Neural progenitor cell (in vitro differentiated cells): ENCODE measurements at regions not wholly inside any gene's neighbourhood (a gene's known extent, or its start where the extent isn't known, plus 50 kb on each side); places are given as distances from the start of the nearest gene placed in this dataset.
"Not testable (repeated sequence)": the region's sequence is repeated elsewhere in the genome, so short reads cannot be mapped to it uniquely, and the experiment has no call there.

Experiments
- DNase-seq: peaks from one replicate; pipeline ENCODE4 v3.0.0-alpha.2; 2016; ENCODE audit warnings: low spot score
- H2AFZ ChIP-seq: fragments of 200-600 bp; sonication (generic); replicated peaks from 2 replicates; pipeline ENCODE4 v1.6.1; 2016; ENCODE audit warnings: antibody characterized with exemption
- H3F3A ChIP-seq: fragments of 200-600 bp; sonication (generic); 2 replicates; pipeline ENCODE4 v1.6.1; 2016; ENCODE audit warnings: antibody characterized with exemption, low read depth
- H3K27ac ChIP-seq: fragments of 200-600 bp; sonication (generic); 2 replicates; pipeline ENCODE4 v1.5.1; 2016; ENCODE audit warnings: mild to moderate bottlenecking
- H3K27me3 ChIP-seq: fragments of 200-600 bp; sonication (generic); 2 replicates; pipeline ENCODE4 v1.6.1; 2016; ENCODE audit warnings: mild to moderate bottlenecking, moderate library complexity
- H3K36me3 ChIP-seq: fragments of 200-600 bp; sonication (generic); 2 replicates; pipeline ENCODE4 v1.5.1; 2016
- H3K4me1 ChIP-seq: fragments of 200-600 bp; sonication (generic); 2 replicates; pipeline ENCODE4 v1.6.1; 2016; ENCODE audit warnings: mixed run types
- H3K4me2 ChIP-seq: fragments of 200-600 bp; sonication (generic); 2 replicates; pipeline ENCODE4 v1.6.1; 2016
- H3K4me3 ChIP-seq: fragments of 200-600 bp; sonication (generic); 2 replicates; pipeline ENCODE4 v1.5.1; 2016
- H3K79me2 ChIP-seq: fragments of 200-600 bp; sonication (generic); 2 replicates; pipeline ENCODE4 v1.6.1; 2016; ENCODE audit warnings: low read depth
- H3K9ac ChIP-seq: fragments of 200-600 bp; sonication (generic); 2 replicates; pipeline ENCODE4 v1.6.1; 2016
- H3K9me3 ChIP-seq: fragments of 200-600 bp; sonication (generic); 2 replicates; pipeline ENCODE4 v1.5.1; 2016; ENCODE audit warnings: low read depth
- H4K20me1 ChIP-seq: fragments of 200-600 bp; sonication (generic); 2 replicates; pipeline ENCODE4 v1.6.1; 2016; ENCODE audit warnings: low read depth
- H3K27ac Mint-ChIP-seq: 3 replicates; pipeline ENCODE4 v1.8.0; 2021; ENCODE audit warnings: mixed read lengths
- H3K27me3 Mint-ChIP-seq: 2 replicates; pipeline ENCODE4 v1.8.0; 2022; ENCODE audit warnings: low read depth, mild to moderate bottlenecking, inconsistent platforms, moderate library complexity, mixed read lengths; ENCODE audit not compliant: insufficient read depth
- H3K36me3 Mint-ChIP-seq: 3 replicates; pipeline ENCODE4 v1.8.0; 2021; ENCODE audit warnings: mixed read lengths
- H3K4me1 Mint-ChIP-seq: 3 replicates; pipeline ENCODE4 v1.8.0; 2021; ENCODE audit warnings: mixed read lengths
- H3K4me3 Mint-ChIP-seq: 3 replicates; pipeline ENCODE4 v1.8.0; 2021; ENCODE audit warnings: mild to moderate bottlenecking, moderate library complexity, mixed read lengths
- H3K9me3 Mint-ChIP-seq: 3 replicates; pipeline ENCODE4 v1.8.0; 2020; ENCODE audit warnings: mixed read lengths
- CTCF ChIP-seq: fragments of 200-600 bp; sonication (generic); IDR thresholded peaks from 2 replicates; pipeline ENCODE4 v1.5.1; 2017; ENCODE audit warnings: antibody characterized with exemption, mild to moderate bottlenecking
- EZH2 ChIP-seq: fragments of 200-600 bp; sonication (generic); IDR thresholded peaks from 2 replicates; pipeline ENCODE4 v1.6.1; 2017; ENCODE audit warnings: antibody characterized with exemption, mild to moderate bottlenecking, moderate library complexity
- EZH2phosphoT487 ChIP-seq: fragments of 200-600 bp; sonication (generic); IDR thresholded peaks from 2 replicates; pipeline ENCODE4 v1.6.1; 2017; ENCODE audit warnings: antibody characterized with exemption

- no peak overlapping the region for H3K27ac Mint-ChIP-seq
- H3K9me3 Mint-ChIP-seq, result peaks cover 2% of the 10 kb centered on the region
- Histone ChIP-seq H3K4me3 (no peak overlapping the region), H2AFZ (no peak overlapping the region), H3K9me3 (no peaks in the 10 kb centered on the region), H4K20me1 (no peaks in the 10 kb centered on the region), H3K9ac (no peak overlapping the region), H3K36me3 (no peaks in the 10 kb centered on the region), H3K27me3 (no peaks in the 10 kb centered on the region), H3K27ac (no peak overlapping the region), H3K79me2 (no peaks in the 10 kb centered on the region), H3F3A (no peaks in the 10 kb centered on the region), H3K4me2 (no peak overlapping the region), H3K4me1 (peaks cover 6% of the 10 kb centered on the region)
- H3K4me3 Mint-ChIP-seq, result no peak overlapping the region
- no peaks in the 10 kb centered on the region for H3K27me3 Mint-ChIP-seq
- no peak for DNase-seq
- no peak for TF ChIP-seq EZH2
- no peak for TF ChIP-seq EZH2phosphoT487
- TF ChIP-seq CTCF, result no peak
- no peaks in the 10 kb centered on the region for H3K4me1 Mint-ChIP-seq
- no peaks in the 10 kb centered on the region for H3K36me3 Mint-ChIP-seq
Measured at GRCh38 chr10:109215291-109216075, 707.8 kb downstream of the XPNPEP1 start.

GRCh38 chr10:109214891-109215290 is 708.4 kb downstream of the XPNPEP1 start:
- H3K9me3 ChIP-seq, H3K4me2 ChIP-seq, H3K9me3 Mint-ChIP-seq, H3K36me3 ChIP-seq, H3F3A ChIP-seq, H3K4me1 Mint-ChIP-seq, H3K27ac ChIP-seq, H4K20me1 ChIP-seq, DNase-seq, H3K4me3 ChIP-seq, H3K27me3 Mint-ChIP-seq, H3K79me2 ChIP-seq, H3K36me3 Mint-ChIP-seq, H3K4me3 Mint-ChIP-seq, H3K27me3 ChIP-seq, H3K27ac Mint-ChIP-seq, H3K9ac ChIP-seq, H3K4me1 ChIP-seq, H2AFZ ChIP-seq: not testable (repeated sequence)

- H3K9me3 Mint-ChIP-seq, result peaks cover 2% of the 10 kb centered on the region
- H3K4me1 Mint-ChIP-seq, result peaks cover 3% of the 10 kb centered on the region
- Histone ChIP-seq H3K27ac (no peak overlapping the region), H3K4me2 (no peak overlapping the region), H3F3A (no peaks in the 10 kb centered on the region), H3K4me3 (no peak overlapping the region), H3K4me1 (no peaks in the 10 kb centered on the region), H3K36me3 (no peaks in the 10 kb centered on the region), H3K79me2 (no peaks in the 10 kb centered on the region), H3K9me3 (no peaks in the 10 kb centered on the region), H2AFZ (no peak overlapping the region), H3K9ac (no peak overlapping the region), H4K20me1 (no peaks in the 10 kb centered on the region), H3K27me3 (no peaks in the 10 kb centered on the region)
- H3K36me3 Mint-ChIP-seq, result no peaks in the 10 kb centered on the region
- peak; percentile 42 for DNase-seq
- H3K27me3 Mint-ChIP-seq, result no peaks in the 10 kb centered on the region
- no peak overlapping the region for H3K4me3 Mint-ChIP-seq
- H3K27ac Mint-ChIP-seq, result peak overlapping the region; percentile 23
- no peak for TF ChIP-seq CTCF
- TF ChIP-seq EZH2phosphoT487, result no peak
- TF ChIP-seq EZH2, result no peak
Measured at GRCh38 chr10:109207361-109207760, 716.0 kb downstream of the XPNPEP1 start.

GRCh38 chr10:109205929-109206585 is 717.3 kb downstream of the XPNPEP1 start:
- no peak overlapping the region for H3K27ac ChIP-seq
- no peaks in the 10 kb centered on the region for H3K27me3 ChIP-seq
- H3F3A ChIP-seq, result no peaks in the 10 kb centered on the region
- no peak for DNase-seq
- H3K27ac Mint-ChIP-seq, result no peak overlapping the region
- H3K79me2 ChIP-seq, result no peaks in the 10 kb centered on the region
- no peak overlapping the region for H3K4me3 Mint-ChIP-seq
- H3K4me2 ChIP-seq, result no peak overlapping the region
- no peak overlapping the region for H3K4me3 ChIP-seq
- no peaks in the 10 kb centered on the region for H4K20me1 ChIP-seq
- H3K27me3 Mint-ChIP-seq, result peaks cover 2% of the 10 kb centered on the region
- peaks cover 2% of the 10 kb centered on the region for H3K9me3 Mint-ChIP-seq
- no peak overlapping the region for H2AFZ ChIP-seq
- TF ChIP-seq EZH2phosphoT487 (no peak), EZH2 (no peak), CTCF (no peak)
- no peaks in the 10 kb centered on the region for H3K9me3 ChIP-seq
- H3K4me1 Mint-ChIP-seq, result peaks cover 3% of the 10 kb centered on the region
- H3K36me3 ChIP-seq, result no peaks in the 10 kb centered on the region
- no peak overlapping the region for H3K9ac ChIP-seq
- no peaks in the 10 kb centered on the region for H3K36me3 Mint-ChIP-seq
- no peaks in the 10 kb centered on the region for H3K4me1 ChIP-seq
